GM18873 (cell line): ENCODE measurements at regions not wholly inside any gene's neighbourhood (a gene's known extent, or its start where the extent isn't known, plus 50 kb on each side); places are given as distances from the start of the nearest gene placed in this dataset.

Source experiments
- ATAC-seq: cut with Tn5 transposase; IDR thresholded peaks from one replicate; pipeline ENCODE4 v1.9.1; 2021; ENCODE audit warnings: mild to moderate bottlenecking, moderate library complexity, moderate number of reproducible peaks; ENCODE audit not compliant: unreplicated experiment, low FRiP score

GRCh38 chr3:9301091-9301490, 51.6 kb upstream of the SRGAP3 start:
- no peak for ATAC-seq

GRCh38 chr3:9301798-9302197, 52.4 kb upstream of the SRGAP3 start:
- ATAC-seq = no peak

GRCh38 chr3:9302425-9303181, 53.2 kb upstream of the SRGAP3 start:
- peak; percentile 68 for ATAC-seq

- ATAC-seq = no peak
Measured at GRCh38 chr3:9308298-9308990, 54.4 kb upstream of the THUMPD3 start.

GRCh38 chr3:9310043-9310442, 52.8 kb upstream of the THUMPD3 start:
- ATAC-seq = no peak

- ATAC-seq = no peak
Measured at GRCh38 chr3:9311228-9311627, 51.6 kb upstream of the THUMPD3 start.
